ENCODE measurements at regions not wholly inside any gene's neighbourhood (a gene's known extent, or its start where the extent isn't known, plus 50 kb on each side); places are given as distances from the start of the nearest gene placed in this dataset.

- no peak for DNase-seq (ENCODE audit: low spot score)
- Histone ChIP-seq H3K36me3 (no peaks in the 10 kb centered on the region), H3K27ac (no peak overlapping the region), H3K4me3 (no peak overlapping the region), H3K9me3 (no peaks in the 10 kb centered on the region), H3K27me3 (no peaks in the 10 kb centered on the region), H3K4me1 (no peaks in the 10 kb centered on the region)
- no peak for TF ChIP-seq CTCF (IDR thresholded peaks at IDR 0.05)
Measured at GRCh38 chr7:92917230-92917629, 80.9 kb upstream of the CDK6 start.

- Histone ChIP-seq H3K4me3 (no peak overlapping the region), H3K27me3 (no peaks in the 10 kb centered on the region), H3K4me1 (no peaks in the 10 kb centered on the region), H3K9me3 (no peaks in the 10 kb centered on the region), H3K36me3 (no peaks in the 10 kb centered on the region), H3K27ac (no peak overlapping the region)
- TF ChIP-seq CTCF (IDR thresholded peaks at IDR 0.05) = no peak
- DNase-seq (ENCODE audit: low spot score) = no peak
Measured at GRCh38 chr7:92916770-92917224, 80.4 kb upstream of the CDK6 start.

GRCh38 chr7:92915348-92915747, 79.0 kb upstream of the CDK6 start:
- DNase-seq (ENCODE audit: low spot score) = no peak
- H3K4me3 ChIP-seq = no peak overlapping the region
- H3K36me3 ChIP-seq = no peaks in the 10 kb centered on the region
- no peaks in the 10 kb centered on the region for H3K9me3 ChIP-seq
- H3K4me1 ChIP-seq = no peaks in the 10 kb centered on the region
- H3K27me3 ChIP-seq = no peaks in the 10 kb centered on the region
- TF ChIP-seq CTCF (IDR thresholded peaks at IDR 0.05) = no peak
- H3K27ac ChIP-seq = no peak overlapping the region

- Histone ChIP-seq H3K9me3 (no peaks in the 10 kb centered on the region), H3K27me3 (no peaks in the 10 kb centered on the region), H3K4me1 (no peaks in the 10 kb centered on the region), H3K4me3 (no peak overlapping the region), H3K36me3 (no peaks in the 10 kb centered on the region), H3K27ac (no peak overlapping the region)
- DNase-seq (ENCODE audit: low spot score) = no peak
- no peak for TF ChIP-seq CTCF (IDR thresholded peaks at IDR 0.05)
Measured at GRCh38 chr7:92914645-92915044, 78.3 kb upstream of the CDK6 start.

- Histone ChIP-seq H3K4me3 (no peak overlapping the region), H3K36me3 (no peaks in the 10 kb centered on the region), H3K27ac (no peak overlapping the region), H3K9me3 (no peaks in the 10 kb centered on the region), H3K4me1 (no peaks in the 10 kb centered on the region), H3K27me3 (no peaks in the 10 kb centered on the region)
- no peak for DNase-seq (ENCODE audit: low spot score)
- TF ChIP-seq CTCF (IDR thresholded peaks at IDR 0.05) = no peak
Measured at GRCh38 chr7:92913849-92914248, 77.5 kb upstream of the CDK6 start.

- H3K4me1 ChIP-seq = no peaks in the 10 kb centered on the region
- no peaks in the 10 kb centered on the region for H3K9me3 ChIP-seq
- H3K4me3 ChIP-seq = no peak overlapping the region
- no peaks in the 10 kb centered on the region for H3K27me3 ChIP-seq
- no peak for DNase-seq (ENCODE audit: low spot score)
- no peak overlapping the region for H3K27ac ChIP-seq
- no peaks in the 10 kb centered on the region for H3K36me3 ChIP-seq
- no peak for TF ChIP-seq CTCF (IDR thresholded peaks at IDR 0.05)
Measured at GRCh38 chr7:92910976-92911375, 74.6 kb upstream of the CDK6 start.
